ENCODE measurements at regions not wholly inside any gene's neighbourhood (a gene's known extent, or its start where the extent isn't known, plus 50 kb on each side); places are given as distances from the start of the nearest gene placed in this dataset.

DNA sequence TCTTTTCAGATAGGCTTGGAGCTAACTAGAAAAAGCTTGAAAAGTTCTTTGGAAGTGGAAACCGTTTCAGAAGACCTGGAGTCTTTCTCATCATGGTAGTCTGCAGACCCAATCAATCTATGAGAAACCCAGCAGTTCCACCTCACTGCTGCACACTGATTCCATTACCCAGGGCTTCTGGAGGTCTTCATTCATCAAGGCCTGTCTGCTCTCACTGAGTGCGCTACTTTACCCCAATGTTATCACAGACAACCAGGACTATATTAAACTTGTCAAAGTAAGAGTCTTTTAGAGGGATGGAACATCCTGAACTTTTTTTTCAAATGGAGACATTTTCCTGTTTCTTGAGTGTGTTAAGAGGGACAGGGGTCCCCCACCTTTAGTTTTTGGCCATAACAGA lies 93.1 kb downstream of the BOD1 start:
- no peak for DNase-seq

DNA sequence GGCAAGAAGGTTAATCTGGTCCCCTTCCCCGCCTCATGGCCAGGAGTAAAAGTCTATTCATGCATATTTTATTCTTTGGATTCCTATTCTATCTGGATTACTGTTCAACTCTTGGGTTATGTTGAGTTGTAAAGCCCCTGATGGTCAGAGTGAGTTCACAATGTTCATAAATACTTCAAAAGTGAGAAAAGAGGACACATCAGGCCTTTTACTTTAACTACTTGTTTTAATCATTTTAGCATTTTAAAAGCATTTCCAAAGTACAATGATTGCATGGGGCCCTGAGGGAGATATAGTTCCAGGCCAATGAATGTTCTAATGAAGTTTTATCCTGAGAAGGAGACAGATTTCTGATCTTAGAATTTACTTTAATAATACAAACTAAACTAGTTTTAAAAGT lies 93.9 kb downstream of the BOD1 start:
- peaks cover 89% of the 10 kb centered on the region for H3K27me3 ChIP-seq (ENCODE audit: insufficient read depth, low read depth, severe bottlenecking)
- no peaks in the 10 kb centered on the region for H3K9me3 ChIP-seq (ENCODE audit: severe bottlenecking)
- TF ChIP-seq, protein P1, sequence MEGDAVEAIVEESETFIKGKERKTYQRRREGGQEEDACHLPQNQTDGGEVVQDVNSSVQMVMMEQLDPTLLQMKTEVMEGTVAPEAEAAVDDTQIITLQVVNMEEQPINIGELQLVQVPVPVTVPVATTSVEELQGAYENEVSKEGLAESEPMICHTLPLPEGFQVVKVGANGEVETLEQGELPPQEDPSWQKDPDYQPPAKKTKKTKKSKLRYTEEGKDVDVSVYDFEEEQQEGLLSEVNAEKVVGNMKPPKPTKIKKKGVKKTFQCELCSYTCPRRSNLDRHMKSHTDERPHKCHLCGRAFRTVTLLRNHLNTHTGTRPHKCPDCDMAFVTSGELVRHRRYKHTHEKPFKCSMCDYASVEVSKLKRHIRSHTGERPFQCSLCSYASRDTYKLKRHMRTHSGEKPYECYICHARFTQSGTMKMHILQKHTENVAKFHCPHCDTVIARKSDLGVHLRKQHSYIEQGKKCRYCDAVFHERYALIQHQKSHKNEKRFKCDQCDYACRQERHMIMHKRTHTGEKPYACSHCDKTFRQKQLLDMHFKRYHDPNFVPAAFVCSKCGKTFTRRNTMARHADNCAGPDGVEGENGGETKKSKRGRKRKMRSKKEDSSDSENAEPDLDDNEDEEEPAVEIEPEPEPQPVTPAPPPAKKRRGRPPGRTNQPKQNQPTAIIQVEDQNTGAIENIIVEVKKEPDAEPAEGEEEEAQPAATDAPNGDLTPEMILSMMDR (IDR thresholded peaks at IDR 0.05; ENCODE audit: low read depth, low read length), result no peak
- H3K4me3 ChIP-seq (ENCODE audit: low read depth, low read length), result no peak overlapping the region
- DNase-seq, result no peak
- no peak overlapping the region for H3K27ac ChIP-seq
- no peaks in the 10 kb centered on the region for H3K36me3 ChIP-seq

More for the DNA sequence above, 93.1 kb downstream of the BOD1 start:
- no peaks in the 10 kb centered on the region for H3K36me3 ChIP-seq
- H3K27me3 ChIP-seq (ENCODE audit: insufficient read depth, low read depth, severe bottlenecking), result peaks cover 87% of the 10 kb centered on the region
- no peak overlapping the region for H3K27ac ChIP-seq
- TF ChIP-seq, protein P1 (IDR thresholded peaks at IDR 0.05; ENCODE audit: low read depth, low read length), result no peak
- no peak overlapping the region for H3K4me3 ChIP-seq (ENCODE audit: low read depth, low read length)
- H3K9me3 ChIP-seq (ENCODE audit: severe bottlenecking), result no peaks in the 10 kb centered on the region

DNA sequence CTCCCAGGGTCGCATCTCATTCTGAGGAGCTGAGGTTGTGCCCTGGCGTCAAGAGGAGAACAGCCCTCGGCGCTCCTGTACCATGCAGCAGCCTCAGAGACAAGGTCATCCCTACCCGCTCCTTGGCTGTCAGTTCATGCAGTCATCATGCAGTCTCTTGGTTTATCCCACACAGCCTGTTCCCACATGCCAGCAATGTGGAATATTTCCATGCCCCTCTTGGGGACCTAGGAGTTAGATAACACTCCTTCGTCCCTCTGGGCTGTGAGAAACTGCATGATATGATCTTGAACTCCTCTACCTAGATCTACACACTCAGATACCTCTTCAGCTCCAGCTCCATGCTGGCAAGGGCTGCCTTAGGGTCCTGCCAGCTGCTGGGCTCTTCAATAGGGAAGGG lies 97.6 kb downstream of the BOD1 start:
- no peak overlapping the region for H3K4me3 ChIP-seq (ENCODE audit: low read depth, low read length)
- TF ChIP-seq, protein P1 (IDR thresholded peaks at IDR 0.05; ENCODE audit: low read depth, low read length), result no peak
- no peak overlapping the region for H3K27ac ChIP-seq
- H3K9me3 ChIP-seq (ENCODE audit: severe bottlenecking), result no peaks in the 10 kb centered on the region
- no peaks in the 10 kb centered on the region for H3K36me3 ChIP-seq
- peaks cover 84% of the 10 kb centered on the region for H3K27me3 ChIP-seq (ENCODE audit: insufficient read depth, low read depth, severe bottlenecking)
- no peak for DNase-seq

DNA sequence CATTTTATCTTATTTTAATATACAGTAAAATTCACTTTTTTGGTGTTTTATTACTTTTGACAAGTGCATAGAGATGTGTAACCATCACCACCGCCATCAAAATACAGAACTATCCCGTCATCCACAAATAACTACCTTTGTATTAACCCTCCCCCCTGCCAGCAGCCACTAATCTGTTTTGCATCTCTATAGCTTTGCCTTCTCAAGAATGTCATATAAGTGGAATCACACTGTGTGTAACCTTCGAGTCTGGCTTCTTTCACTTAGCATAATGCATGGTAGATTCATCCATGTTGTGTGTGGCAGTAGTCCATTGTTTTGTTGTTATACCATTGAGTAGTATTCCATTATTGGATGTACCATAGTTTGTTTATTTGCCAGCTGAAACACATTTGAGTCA lies 98.8 kb downstream of the BOD1 start:
- Histone ChIP-seq H3K4me3 (ENCODE audit: low read depth, low read length) (no peak overlapping the region), H3K27me3 (ENCODE audit: insufficient read depth, low read depth, severe bottlenecking) (peaks cover 84% of the 10 kb centered on the region), H3K36me3 (no peaks in the 10 kb centered on the region), H3K9me3 (ENCODE audit: severe bottlenecking) (no peaks in the 10 kb centered on the region), H3K27ac (no peak overlapping the region)
- TF ChIP-seq, protein P1 (IDR thresholded peaks at IDR 0.05; ENCODE audit: low read depth, low read length), result no peak
- no peak for DNase-seq

DNA sequence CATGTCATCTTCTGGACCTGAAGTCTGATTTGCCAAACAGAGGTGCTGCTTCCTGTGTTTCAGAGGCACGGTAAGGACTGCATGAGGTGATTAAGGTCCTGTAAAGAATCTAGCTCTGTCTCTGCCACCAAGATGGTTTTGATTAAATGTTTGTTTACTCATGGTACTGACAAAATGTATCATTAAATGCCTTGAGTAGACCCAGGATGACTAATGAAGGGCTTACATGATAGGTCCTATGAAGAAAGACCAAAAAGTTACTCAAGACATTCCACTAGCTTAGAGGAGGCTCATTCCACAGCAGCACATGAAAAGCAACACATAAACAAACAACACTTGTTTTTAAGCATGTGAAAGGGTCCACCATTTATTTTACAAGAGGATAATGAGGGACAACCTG lies 100.9 kb downstream of the BOD1 start:
- TF ChIP-seq, protein P1 (IDR thresholded peaks at IDR 0.05; ENCODE audit: low read depth, low read length), result no peak
- no peak for DNase-seq
- Histone ChIP-seq H3K9me3 (ENCODE audit: severe bottlenecking) (no peaks in the 10 kb centered on the region), H3K4me3 (ENCODE audit: low read depth, low read length) (no peak overlapping the region), H3K27me3 (ENCODE audit: insufficient read depth, low read depth, severe bottlenecking) (peaks cover 79% of the 10 kb centered on the region), H3K36me3 (no peaks in the 10 kb centered on the region), H3K27ac (no peak overlapping the region)

DNA sequence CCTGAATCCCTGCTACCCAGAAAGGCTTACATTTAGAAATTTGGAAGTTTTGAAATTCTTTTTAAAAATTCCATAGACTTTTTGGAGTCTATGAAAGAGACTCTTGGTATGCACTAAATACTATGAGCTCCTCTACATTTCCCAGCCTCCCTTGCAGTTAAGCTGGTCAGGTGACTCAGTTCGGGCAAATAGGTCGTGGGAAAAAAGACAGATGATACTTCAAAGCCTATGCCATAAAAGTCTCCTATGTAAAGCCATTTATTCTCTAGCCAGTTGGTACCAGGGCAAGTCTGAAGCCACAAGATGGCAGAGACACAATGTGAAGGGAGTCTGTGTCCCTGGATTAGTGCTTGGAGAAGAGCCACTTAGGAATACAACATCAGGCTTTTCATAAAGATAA lies 101.8 kb downstream of the BOD1 start:
- TF ChIP-seq, protein P1 (IDR thresholded peaks at IDR 0.05; ENCODE audit: low read depth, low read length), result no peak
- no peak overlapping the region for H3K4me3 ChIP-seq (ENCODE audit: low read depth, low read length)
- H3K9me3 ChIP-seq (ENCODE audit: severe bottlenecking), result no peaks in the 10 kb centered on the region
- no peak overlapping the region for H3K27ac ChIP-seq
- no peak for DNase-seq
- H3K36me3 ChIP-seq, result no peaks in the 10 kb centered on the region
- peaks cover 73% of the 10 kb centered on the region for H3K27me3 ChIP-seq (ENCODE audit: insufficient read depth, low read depth, severe bottlenecking)

All from WERI-Rb-1 (cell line).